CD8-positive, alpha-beta memory T cell (primary cell): ENCODE measurements at regions not wholly inside any gene's neighbourhood (a gene's known extent, or its start where the extent isn't known, plus 50 kb on each side); places are given as distances from the start of the nearest gene placed in this dataset.
"Not testable (repeated sequence)": the region's sequence is repeated elsewhere in the genome, so short reads cannot be mapped to it uniquely, and the experiment has no call there.

ENCODE experiments used
- CTCF ChIA-PET: fragments of 350-600 bp; sonication (Branson Sonifier 250); formaldehyde crosslinking; loops from one replicate; lab custom pipeline; 2021; ENCODE audit warnings: antibody characterized with exemption; lab: Charles Lee
- POLR2A ChIA-PET: fragments of 350-600 bp; sonication (Branson Sonifier 250); formaldehyde crosslinking; loops from one replicate; lab custom pipeline; 2021; ENCODE audit warnings: antibody characterized with exemption; lab: Charles Lee
- DNase-seq, 5 donors: peaks; one replicate each; pipeline versions ENCODE4 v3.0.0 to v3.0.0-alpha.2; 2020 to 2022; ENCODE audit warnings: mixed read lengths in 1 of 5
- H3K27ac ChIP-seq: one replicate; pipeline ENCODE4 v1.7.0; 2013; ENCODE audit warnings: low read depth, mild to moderate bottlenecking, low read length, moderate library complexity
- H3K27me3 ChIP-seq: 2 replicates; pipeline ENCODE4 v1.7.0; 2013; ENCODE audit warnings: low read length, mild to moderate bottlenecking; ENCODE audit not compliant: insufficient read depth, poor library complexity, severe bottlenecking
- H3K36me3 ChIP-seq: 2 replicates; pipeline ENCODE4 v1.7.0; 2013; ENCODE audit warnings: mild to moderate bottlenecking, low read length, moderate library complexity; ENCODE audit not compliant: insufficient read depth
- H3K4me1 ChIP-seq: 2 replicates; pipeline ENCODE4 v1.7.0; 2013; ENCODE audit warnings: mild to moderate bottlenecking, low read length, moderate library complexity; ENCODE audit not compliant: insufficient read depth
- H3K4me3 ChIP-seq: 2 replicates; pipeline ENCODE4 v1.7.0; 2013; ENCODE audit warnings: mild to moderate bottlenecking, low read length
- H3K9me3 ChIP-seq: 2 replicates; pipeline ENCODE4 v1.7.0; 2013; ENCODE audit warnings: mild to moderate bottlenecking, low read length
- H3K27ac Mint-ChIP-seq, 8 donors: one replicate each; pipeline ENCODE4 v1.8.0; 2020 to 2021; ENCODE audit warnings: mixed read lengths in 8 of 8, mild to moderate bottlenecking in 6 of 8, inconsistent platforms in 3 of 8, moderate library complexity in 3 of 8
- H3K27me3 Mint-ChIP-seq, 2 donors: one replicate each; pipeline ENCODE4 v1.8.0; 2020 to 2021; ENCODE audit warnings: mixed read lengths in 2 of 2, mild to moderate bottlenecking in 1 of 2, moderate library complexity in 1 of 2
- H3K36me3 Mint-ChIP-seq, 3 donors: one replicate each; pipeline ENCODE4 v1.8.0; 2020 to 2021; ENCODE audit warnings: mixed read lengths in 3 of 3, inconsistent platforms in 1 of 3, mild to moderate bottlenecking in 1 of 3
- H3K4me1 Mint-ChIP-seq, 3 donors: one replicate each; pipeline ENCODE4 v1.8.0; 2020 to 2021; ENCODE audit warnings: mixed read lengths in 3 of 3, inconsistent platforms in 1 of 3, mild to moderate bottlenecking in 1 of 3
- H3K4me3 Mint-ChIP-seq, 7 donors: one replicate each; pipeline ENCODE4 v1.8.0; 2020 to 2021; ENCODE audit warnings: mixed read lengths in 7 of 7, mild to moderate bottlenecking in 6 of 7, moderate library complexity in 4 of 7, inconsistent platforms in 2 of 7
- H3K9me3 Mint-ChIP-seq, 5 donors: one replicate each; pipeline ENCODE4 v1.8.0; 2020 to 2022; ENCODE audit warnings: mixed read lengths in 5 of 5, mild to moderate bottlenecking in 3 of 5, moderate library complexity in 2 of 5, inconsistent platforms in 1 of 5

DNA sequence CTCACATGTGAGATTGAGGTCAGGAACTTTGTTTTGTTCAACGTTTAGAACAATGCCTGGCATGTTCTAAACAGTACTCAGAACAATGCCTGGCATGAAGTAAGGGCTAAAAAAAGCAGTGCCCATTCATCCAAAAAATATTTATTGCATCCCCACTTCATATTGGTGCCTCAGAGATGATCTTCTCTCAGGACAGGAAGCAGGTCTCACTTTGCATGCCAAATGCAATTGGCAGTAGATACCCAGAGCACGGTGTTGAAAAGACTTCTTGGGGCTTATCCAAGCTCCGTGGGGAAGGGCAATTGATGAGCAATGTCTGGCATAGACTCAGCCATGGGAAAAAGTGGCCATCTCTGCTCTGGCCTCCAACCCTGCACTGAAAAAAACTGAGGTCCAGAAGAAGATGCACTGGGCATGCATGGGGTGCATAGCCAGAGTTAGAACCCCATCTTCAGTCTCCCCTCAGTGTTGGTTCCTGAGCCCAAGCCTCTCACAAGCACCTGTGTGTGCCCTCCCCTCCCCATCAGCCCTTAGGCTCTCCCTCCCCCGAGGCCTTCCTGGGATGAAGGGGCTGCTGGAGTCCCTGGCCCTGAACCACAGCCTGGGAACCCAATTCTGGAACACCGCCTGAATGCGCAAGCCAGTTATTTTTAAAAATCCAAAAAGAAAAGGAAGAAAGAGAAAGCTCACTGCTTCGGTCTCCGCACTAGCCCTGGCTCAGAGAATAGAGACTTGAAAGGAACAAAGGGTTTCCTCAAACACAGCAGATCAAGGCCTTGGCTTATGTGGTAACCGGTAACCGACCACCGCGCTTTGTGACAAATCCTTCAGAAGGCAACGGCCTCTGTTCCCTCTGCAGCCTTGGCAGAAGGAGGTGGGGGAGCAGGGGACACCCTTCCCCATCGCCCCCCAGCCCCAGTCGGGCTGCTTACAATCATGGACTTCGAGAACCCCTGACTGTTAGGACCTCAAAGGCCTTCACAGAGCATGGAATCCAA, 78.5 kb upstream of the SIRPA start:
- H3K36me3 Mint-ChIP-seq, result peaks cover 0 to 6% (median 0%) of the 10 kb centered on the region in 3 donors
- ChIA-PET CTCF (no interaction called here), POLR2A (no interaction called here)
- H3K27ac ChIP-seq, result no peak overlapping the region
- peak overlapping the region in 1 of 7 donors; percentile 51 for H3K4me3 Mint-ChIP-seq
- no peaks in the 10 kb centered on the region for H3K9me3 ChIP-seq
- peak overlapping the region in 1 of 8 donors; percentile 26 for H3K27ac Mint-ChIP-seq
- no peaks in the 10 kb centered on the region for H3K27me3 ChIP-seq
- peak in 1 of 5 donors; percentile 38 for DNase-seq
- H3K4me1 ChIP-seq, result peaks cover 6% of the 10 kb centered on the region
- H3K27me3 Mint-ChIP-seq, result peaks cover 30 to 71% of the 10 kb centered on the region in 2 donors
- H3K36me3 ChIP-seq, result no peaks in the 10 kb centered on the region
- no peak overlapping the region for H3K4me3 ChIP-seq
- H3K4me1 Mint-ChIP-seq, result peaks cover 0 to 10% (median 8%) of the 10 kb centered on the region in 3 donors
- H3K9me3 Mint-ChIP-seq, result peaks cover 0 to 7% (median 2%) of the 10 kb centered on the region in 5 donors

DNA sequence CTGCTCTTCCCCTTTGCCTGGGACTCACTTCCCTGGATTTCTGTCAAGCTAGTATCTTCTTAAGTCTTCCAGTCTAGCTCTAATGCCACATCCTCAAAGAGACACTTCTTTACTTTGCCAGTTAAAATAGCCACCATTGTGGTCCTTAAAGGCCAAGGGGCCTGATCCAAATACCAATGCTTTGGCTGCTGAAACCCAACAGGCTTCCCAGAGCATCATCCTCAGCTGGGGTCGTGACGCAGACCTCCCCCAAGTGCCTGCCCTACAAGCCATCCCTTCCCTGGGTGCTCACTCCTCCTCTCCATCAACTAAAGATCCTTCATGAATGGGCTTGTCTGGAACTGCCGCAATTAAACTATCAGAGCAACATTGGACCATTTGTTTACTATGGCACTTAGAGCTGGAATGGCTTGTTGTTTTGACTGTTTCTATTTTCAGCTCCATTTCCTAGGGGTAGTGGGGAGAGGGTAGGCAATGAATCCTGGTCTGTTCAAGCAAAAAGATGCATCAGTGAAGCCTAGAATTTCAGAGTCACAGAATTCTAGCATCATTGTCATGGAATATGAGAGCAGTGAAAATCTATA, 79.6 kb upstream of the SIRPA start:
- peaks cover 0 to 6% (median 0%) of the 10 kb centered on the region in 3 donors for H3K36me3 Mint-ChIP-seq
- Histone ChIP-seq H3K4me3 (no peak overlapping the region), H3K27ac (no peak overlapping the region), H3K4me1 (peaks cover 6% of the 10 kb centered on the region), H3K36me3 (no peaks in the 10 kb centered on the region), H3K9me3 (no peaks in the 10 kb centered on the region), H3K27me3 (no peaks in the 10 kb centered on the region)
- POLR2A ChIA-PET, result no interaction called here
- H3K9me3 Mint-ChIP-seq, result no peaks in the 10 kb centered on the region
- DNase-seq, result no peak
- peaks cover 31 to 68% of the 10 kb centered on the region in 2 donors for H3K27me3 Mint-ChIP-seq
- no peak overlapping the region for H3K4me3 Mint-ChIP-seq
- CTCF ChIA-PET, result interaction anchor here (1.2 kb wide), 1 partner anchor 357 kb away, joined by 3 read pairs; no protein-coding TSS in a partner anchor
- no peak overlapping the region for H3K27ac Mint-ChIP-seq
- H3K4me1 Mint-ChIP-seq, result peaks cover 0 to 16% (median 8%) of the 10 kb centered on the region in 3 donors

DNA sequence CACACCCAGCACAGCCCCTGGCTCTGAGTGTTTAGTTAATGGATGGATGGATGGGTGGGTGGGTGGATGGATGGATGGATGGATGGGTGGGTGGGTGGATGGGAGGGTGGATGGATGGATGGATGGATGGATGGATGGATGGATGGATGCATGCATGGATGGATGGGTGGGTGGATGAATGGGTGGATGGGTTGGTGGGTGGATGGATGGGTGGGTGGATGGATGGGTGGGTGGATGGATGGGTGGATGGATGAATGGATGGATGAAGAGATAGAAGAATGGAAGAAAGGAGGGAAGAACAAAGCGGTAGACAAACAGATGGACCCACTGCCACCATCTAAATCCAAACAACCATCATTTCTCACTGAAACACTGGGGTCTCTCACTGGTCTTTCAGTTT, 80.3 kb upstream of the SIRPA start:
- H3K9me3 Mint-ChIP-seq, H3K4me1 ChIP-seq, DNase-seq, H3K36me3 Mint-ChIP-seq, POLR2A ChIA-PET, H3K9me3 ChIP-seq, H3K4me3 ChIP-seq, H3K4me3 Mint-ChIP-seq, H3K36me3 ChIP-seq, H3K27me3 ChIP-seq, H3K27ac ChIP-seq, H3K27ac Mint-ChIP-seq: not testable (repeated sequence)
- peaks cover 0 to 16% (median 8%) of the 10 kb centered on the region in 3 donors for H3K4me1 Mint-ChIP-seq
- peaks cover 35 to 70% of the 10 kb centered on the region in 2 donors for H3K27me3 Mint-ChIP-seq
- CTCF ChIA-PET, result interaction anchor here (1.2 kb wide), 1 partner anchor 358 kb away, joined by 3 read pairs; no protein-coding TSS in a partner anchor

DNA sequence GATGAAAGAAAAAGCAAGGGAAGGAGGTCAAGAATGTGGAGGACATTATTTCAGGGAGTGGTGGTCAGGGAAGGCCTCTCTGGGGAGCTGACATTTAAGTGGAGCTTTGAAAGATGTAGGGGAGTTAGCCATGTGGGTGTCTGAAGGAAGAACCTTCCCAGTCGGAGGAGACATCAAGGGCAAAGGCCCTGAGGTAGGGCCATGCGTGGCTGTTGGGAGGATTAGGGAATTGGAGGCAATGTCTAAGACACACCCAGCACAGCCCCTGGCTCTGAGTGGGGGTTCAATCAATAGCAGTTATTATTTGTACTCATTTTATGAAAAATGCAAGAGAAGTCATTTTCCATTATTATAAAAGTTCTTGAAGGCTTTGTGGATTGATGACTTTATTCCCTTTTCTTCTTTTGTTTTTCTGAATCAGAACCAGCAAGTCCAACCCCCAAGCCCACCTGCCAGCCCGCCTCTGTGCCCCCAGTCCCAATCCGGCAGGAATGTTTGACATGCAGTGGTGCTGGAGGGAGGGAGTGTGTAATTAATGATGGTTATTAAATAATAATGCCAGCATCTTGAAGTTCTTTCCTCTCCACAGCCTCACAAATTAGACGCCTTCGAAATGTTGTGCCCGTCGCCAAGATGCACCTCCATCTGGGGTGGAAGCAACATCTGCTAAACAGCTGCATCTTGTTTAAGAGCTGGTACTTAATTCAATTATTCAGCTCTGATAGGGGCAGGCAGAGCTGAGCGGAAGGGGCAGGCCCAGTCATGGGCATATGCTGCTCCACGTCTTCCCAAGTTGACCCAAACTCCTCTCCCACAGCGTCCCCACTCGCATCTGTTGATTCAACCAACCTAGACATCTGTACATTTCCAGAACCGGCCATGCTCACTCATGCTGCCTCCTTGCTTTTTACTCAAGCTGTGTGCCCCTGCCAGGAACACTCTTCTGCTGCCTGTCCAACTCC, 81.3 kb upstream of the SIRPA start:
- H3K27me3 Mint-ChIP-seq, result peaks cover 32 to 69% of the 10 kb centered on the region in 2 donors
- H3K9me3 Mint-ChIP-seq, result no peaks in the 10 kb centered on the region
- DNase-seq, result no peak
- Histone ChIP-seq H3K4me1 (peaks cover 6% of the 10 kb centered on the region), H3K4me3 (no peak overlapping the region), H3K27ac (no peak overlapping the region), H3K27me3 (no peaks in the 10 kb centered on the region), H3K36me3 (no peaks in the 10 kb centered on the region), H3K9me3 (no peaks in the 10 kb centered on the region)
- ChIA-PET CTCF (interaction anchor here (1.2 kb wide), 1 partner anchor 359 kb away, joined by 3 read pairs; no protein-coding TSS in a partner anchor), POLR2A (no interaction called here)
- H3K27ac Mint-ChIP-seq, result no peak overlapping the region
- peaks cover 0 to 16% (median 8%) of the 10 kb centered on the region in 3 donors for H3K4me1 Mint-ChIP-seq
- H3K36me3 Mint-ChIP-seq, result no peaks in the 10 kb centered on the region
- no peak overlapping the region for H3K4me3 Mint-ChIP-seq

DNA sequence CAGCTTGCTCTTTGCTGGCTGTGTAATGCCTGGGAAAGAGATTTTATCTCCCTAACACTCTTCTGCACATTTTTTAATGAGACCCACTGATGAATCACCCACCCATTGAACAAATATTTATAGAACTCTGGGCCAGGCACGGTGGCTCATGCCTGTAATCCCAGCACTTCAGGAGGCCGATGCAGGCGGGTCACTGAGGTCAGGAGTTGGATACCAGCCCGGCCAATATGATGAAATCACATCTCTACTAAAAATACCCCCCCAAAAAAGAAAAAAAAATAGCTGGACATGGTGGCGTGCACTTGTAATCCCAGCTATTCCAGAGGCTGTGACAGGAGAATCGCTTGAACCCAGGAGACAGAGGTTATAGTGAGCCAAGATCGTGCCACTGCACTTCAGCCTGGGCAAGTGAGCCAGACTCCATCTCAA, 82.1 kb upstream of the SIRPA start:
- Histone ChIP-seq H3K27me3 (no peaks in the 10 kb centered on the region), H3K36me3 (no peaks in the 10 kb centered on the region), H3K27ac (no peak overlapping the region), H3K4me1 (peaks cover 6% of the 10 kb centered on the region), H3K4me3 (no peak overlapping the region), H3K9me3 (no peaks in the 10 kb centered on the region)
- Mint-ChIP-seq H3K4me1 (peaks cover 0 to 15% (median 6%) of the 10 kb centered on the region in 3 donors), H3K27ac (peak overlapping the region in 1 of 8 donors; percentile 33), H3K4me3 (no peak overlapping the region), H3K27me3 (peaks cover 33 to 62% of the 10 kb centered on the region in 2 donors), H3K9me3 (no peaks in the 10 kb centered on the region), H3K36me3 (no peaks in the 10 kb centered on the region)
- no peak for DNase-seq
- ChIA-PET POLR2A (no interaction called here), CTCF (no interaction called here)

DNA sequence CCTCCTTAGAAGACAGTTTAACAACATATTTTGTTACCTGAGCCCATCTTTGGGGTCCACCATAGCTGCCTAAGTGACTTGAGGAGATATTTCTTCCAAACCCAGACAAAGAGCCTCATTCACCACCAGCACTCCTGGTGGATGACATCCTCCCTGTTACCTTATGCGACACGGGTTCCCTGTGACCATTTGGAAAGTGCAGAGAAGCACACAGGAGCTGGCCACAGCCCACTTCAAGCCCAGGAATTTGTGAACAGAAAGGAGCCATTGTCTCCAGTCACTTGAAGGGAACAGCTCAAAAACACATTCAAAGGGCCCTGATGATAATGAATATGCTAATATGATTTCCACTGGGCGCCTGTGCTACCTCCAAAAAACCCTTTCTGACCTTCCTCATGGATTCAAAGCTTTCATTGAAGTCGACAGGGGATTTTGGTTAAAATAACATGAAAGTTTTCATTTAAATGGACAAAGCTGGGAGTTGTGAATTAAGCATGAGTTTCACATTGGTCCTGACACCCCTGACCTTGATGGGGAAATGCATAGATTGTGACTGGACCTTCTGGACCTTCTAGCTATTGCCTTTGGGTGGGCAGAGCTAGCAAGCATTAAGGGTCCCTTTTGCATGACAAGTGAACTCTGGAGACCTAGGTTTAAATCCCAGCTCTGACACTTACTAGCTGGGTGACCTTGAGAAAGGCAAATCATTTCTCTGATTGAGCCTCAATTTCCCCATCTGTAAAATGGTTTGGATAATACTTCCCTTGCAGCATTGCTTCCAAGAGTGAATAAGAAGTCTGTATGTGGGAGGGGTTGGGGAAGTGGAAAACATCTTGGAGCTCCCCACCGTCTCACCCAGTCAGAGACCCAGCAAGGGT, 83.3 kb upstream of the SIRPA start:
- peaks cover 32 to 61% of the 10 kb centered on the region in 2 donors for H3K27me3 Mint-ChIP-seq
- ChIA-PET CTCF (interaction anchor here (0.7 kb wide), 1 partner anchor 35 kb away, joined by 3 read pairs; no protein-coding TSS in a partner anchor), POLR2A (no interaction called here)
- H3K4me1 ChIP-seq, result no peaks in the 10 kb centered on the region
- H3K4me3 ChIP-seq, result no peak overlapping the region
- H3K9me3 Mint-ChIP-seq, result no peaks in the 10 kb centered on the region
- DNase-seq, result no peak
- H3K36me3 ChIP-seq, result no peaks in the 10 kb centered on the region
- H3K4me3 Mint-ChIP-seq, result no peak overlapping the region
- no peaks in the 10 kb centered on the region for H3K9me3 ChIP-seq
- no peak overlapping the region for H3K27ac Mint-ChIP-seq
- H3K4me1 Mint-ChIP-seq, result peaks cover 0 to 8% (median 3%) of the 10 kb centered on the region in 3 donors
- no peaks in the 10 kb centered on the region for H3K36me3 Mint-ChIP-seq
- H3K27me3 ChIP-seq, result no peaks in the 10 kb centered on the region
- H3K27ac ChIP-seq, result no peak overlapping the region
